ENCODE measurements at regions not wholly inside any gene's neighbourhood (a gene's known extent, or its start where the extent isn't known, plus 50 kb on each side); places are given as distances from the start of the nearest gene placed in this dataset.
A peak's percentile ranks its signal among the peaks of the same experiment; 100 is the strongest.
"Not testable (repeated sequence)": the region's sequence is repeated elsewhere in the genome, so short reads cannot be mapped to it uniquely, and the experiment has no call there.

- ATAC-seq, result no peak
- H3K27ac ChIP-seq (ENCODE audit: low read depth, low read length), result no peak overlapping the region
- no peaks in the 10 kb centered on the region for H3K36me3 ChIP-seq (ENCODE audit: control insufficient read depth in 2 of 3, insufficient read depth in 3 of 3, low read length in 3 of 3)
- Mint-ChIP-seq H3K9me3 (peaks cover 6 to 69% (median 36%) of the 10 kb centered on the region in 11 donors), H3K4me3 (no peak overlapping the region), H3K27me3 (no peaks in the 10 kb centered on the region), H3K27ac (no peak overlapping the region), H3K4me1 (peaks cover 0 to 38% (median 19%) of the 10 kb centered on the region in 7 donors), H3K36me3 (peaks cover 9 to 29% (median 21%) of the 10 kb centered on the region in 5 donors)
- intact Hi-C loops (cut with micrococcal nuclease), result loop anchor here in 1 of 2 donors (5.0 kb wide), 1 partner anchor 36 kb away; no protein-coding TSS in a partner anchor
- ChIA-PET CTCF (no interaction called here), POLR2A (no interaction called here)
- H3K4me1 ChIP-seq (ENCODE audit: control insufficient read depth in 2 of 2, insufficient read depth in 2 of 2, low read length in 2 of 2), result peaks cover 0 to 19% of the 10 kb centered on the region in 2 donors
- no peak for DNase-seq
- H3K27me3 ChIP-seq (ENCODE audit: control insufficient read depth in 2 of 2, insufficient read depth in 2 of 2, low read length in 2 of 2), result no peaks in the 10 kb centered on the region
- H3K9me3 ChIP-seq (ENCODE audit: control insufficient read depth in 2 of 3, low read length in 3 of 3), result peaks cover 0 to 32% (median 0%) of the 10 kb centered on the region in 3 experiments
- no peak overlapping the region for H3K4me3 ChIP-seq (ENCODE audit: low read length)
Measured at GRCh38 chr16:10326647-10327046, 59.2 kb upstream of the ATF7IP2 start.

GRCh38 chr16:10328291-10328690 is 57.6 kb upstream of the ATF7IP2 start:
- POLR2A ChIA-PET, result interaction anchor here (1.1 kb wide), 1 partner anchor 59 kb away, joined by 5 read pairs; no protein-coding TSS in a partner anchor
- H3K9me3 Mint-ChIP-seq, result peaks cover 6 to 83% (median 43%) of the 10 kb centered on the region in 11 donors
- ATAC-seq; H3K27me3 ChIP-seq (ENCODE audit: control insufficient read depth in 2 of 2, insufficient read depth in 2 of 2, low read length in 2 of 2); H3K36me3 ChIP-seq (ENCODE audit: control insufficient read depth in 2 of 3, insufficient read depth in 3 of 3, low read length in 3 of 3); DNase-seq; H3K27me3 Mint-ChIP-seq; H3K27ac ChIP-seq (ENCODE audit: low read depth, low read length); CTCF ChIA-PET: not testable (repeated sequence)
- H3K4me1 Mint-ChIP-seq, result peaks cover 10 to 53% (median 33%) of the 10 kb centered on the region in 7 donors
- Histone ChIP-seq H3K4me1 (ENCODE audit: control insufficient read depth in 2 of 2, insufficient read depth in 2 of 2, low read length in 2 of 2) (peaks cover 13 to 33% of the 10 kb centered on the region in 2 donors), H3K4me3 (ENCODE audit: low read length) (peak overlapping the region; percentile 35), H3K9me3 (ENCODE audit: control insufficient read depth in 2 of 3, low read length in 3 of 3) (peaks cover 0 to 32% (median 0%) of the 10 kb centered on the region in 3 experiments)
- H3K27ac Mint-ChIP-seq, result peak overlapping the region in 3 of 9 donors; percentile 25 to 65 (median 43)
- intact Hi-C loops (cut with micrococcal nuclease), result loop anchor here (2.0 to 5.0 kb wide), 3 partner anchors 34 to 59 kb away; partner anchors contain the start of gene ATF7IP2 (in 1 of the 2)
- peak overlapping the region in 1 of 10 donors; percentile 9 for H3K4me3 Mint-ChIP-seq
- H3K36me3 Mint-ChIP-seq, result peaks cover 9 to 32% (median 21%) of the 10 kb centered on the region in 5 donors

- ATAC-seq (no peak), DNase-seq (no peak)
- Histone ChIP-seq H3K36me3 (ENCODE audit: control insufficient read depth in 2 of 3, insufficient read depth in 3 of 3, low read length in 3 of 3) (no peaks in the 10 kb centered on the region), H3K4me1 (ENCODE audit: control insufficient read depth in 2 of 2, insufficient read depth in 2 of 2, low read length in 2 of 2) (peaks cover 18 to 43% of the 10 kb centered on the region in 2 donors), H3K27me3 (ENCODE audit: control insufficient read depth in 2 of 2, insufficient read depth in 2 of 2, low read length in 2 of 2) (no peaks in the 10 kb centered on the region), H3K9me3 (ENCODE audit: control insufficient read depth in 2 of 3, low read length in 3 of 3) (peaks cover 0 to 15% (median 0%) of the 10 kb centered on the region in 3 experiments), H3K27ac (ENCODE audit: low read depth, low read length) (no peak overlapping the region), H3K4me3 (ENCODE audit: low read length) (no peak overlapping the region)
- peak overlapping the region in 6 of 9 donors; percentile 31 to 67 (median 59) for H3K27ac Mint-ChIP-seq
- CTCF ChIA-PET, result interaction anchor here (0.6 kb wide), 1 partner anchor 15 kb away, joined by 3 read pairs; no protein-coding TSS in a partner anchor
- no peaks in the 10 kb centered on the region for H3K27me3 Mint-ChIP-seq
- H3K36me3 Mint-ChIP-seq, result peaks cover 0 to 21% (median 17%) of the 10 kb centered on the region in 5 donors
- POLR2A ChIA-PET, result interaction anchor here (0.7 kb wide), 2 partner anchors 9 to 10 kb away, joined by 3 to 5 read pairs; no protein-coding TSS in a partner anchor
- peaks cover 0 to 56% (median 23%) of the 10 kb centered on the region in 11 donors for H3K9me3 Mint-ChIP-seq
- H3K4me3 Mint-ChIP-seq, result peak overlapping the region in 3 of 10 donors; percentile 14 to 47 (median 32)
- peaks cover 11 to 54% (median 48%) of the 10 kb centered on the region in 7 donors for H3K4me1 Mint-ChIP-seq
- intact Hi-C loops (cut with micrococcal nuclease), result no loop called here
Measured at GRCh38 chr16:10332241-10332640, 53.6 kb upstream of the ATF7IP2 start.

- Histone ChIP-seq H3K27me3 (ENCODE audit: control insufficient read depth in 2 of 2, insufficient read depth in 2 of 2, low read length in 2 of 2) (no peaks in the 10 kb centered on the region), H3K4me3 (ENCODE audit: low read length) (no peak overlapping the region), H3K4me1 (ENCODE audit: control insufficient read depth in 2 of 2, insufficient read depth in 2 of 2, low read length in 2 of 2) (peaks cover 18 to 43% of the 10 kb centered on the region in 2 donors), H3K36me3 (ENCODE audit: control insufficient read depth in 2 of 3, insufficient read depth in 3 of 3, low read length in 3 of 3) (no peaks in the 10 kb centered on the region), H3K27ac (ENCODE audit: low read depth, low read length) (no peak overlapping the region), H3K9me3 (ENCODE audit: control insufficient read depth in 2 of 3, low read length in 3 of 3) (peaks cover 0 to 10% (median 0%) of the 10 kb centered on the region in 3 experiments)
- ATAC-seq, result no peak
- ChIA-PET CTCF (no interaction called here), POLR2A (interaction anchor here (0.7 kb wide), 1 partner anchor 8 kb away, joined by 3 read pairs; no protein-coding TSS in a partner anchor)
- Mint-ChIP-seq H3K4me1 (peaks cover 11 to 51% (median 46%) of the 10 kb centered on the region in 7 donors), H3K27me3 (no peaks in the 10 kb centered on the region), H3K27ac (peak overlapping the region; percentile 14 to 84 (median 61)), H3K36me3 (peaks cover 0 to 17% (median 13%) of the 10 kb centered on the region in 5 donors), H3K4me3 (peak overlapping the region in 5 of 10 donors; percentile 40 to 71 (median 55)), H3K9me3 (peaks cover 0 to 51% (median 17%) of the 10 kb centered on the region in 11 donors)
- DNase-seq, result no peak
- intact Hi-C loops (cut with micrococcal nuclease), result no loop called here
Measured at GRCh38 chr16:10332775-10333174, 53.1 kb upstream of the ATF7IP2 start.

- no peaks in the 10 kb centered on the region for H3K36me3 ChIP-seq (ENCODE audit: control insufficient read depth in 2 of 3, insufficient read depth in 3 of 3, low read length in 3 of 3)
- H3K27me3 Mint-ChIP-seq, result no peaks in the 10 kb centered on the region
- CTCF ChIA-PET, result interaction anchor here (0.7 kb wide), 1 partner anchor 129 kb away, joined by 5 read pairs; no protein-coding TSS in a partner anchor
- DNase-seq (peak in 1 of 9 donors; percentile 22), ATAC-seq (peak; percentile 27)
- POLR2A ChIA-PET, result no interaction called here
- H3K4me3 ChIP-seq (ENCODE audit: low read length), result no peak overlapping the region
- peaks cover 11 to 52% (median 46%) of the 10 kb centered on the region in 7 donors for H3K4me1 Mint-ChIP-seq
- H3K4me1 ChIP-seq (ENCODE audit: control insufficient read depth in 2 of 2, insufficient read depth in 2 of 2, low read length in 2 of 2), result peaks cover 18 to 40% of the 10 kb centered on the region in 2 donors
- no peak overlapping the region for H3K27ac ChIP-seq (ENCODE audit: low read depth, low read length)
- peaks cover 0 to 15% (median 10%) of the 10 kb centered on the region in 5 donors for H3K36me3 Mint-ChIP-seq
- H3K4me3 Mint-ChIP-seq, result peak overlapping the region in 7 of 10 donors; percentile 8 to 57 (median 43)
- intact Hi-C loops (cut with micrococcal nuclease), result no loop called here
- H3K9me3 ChIP-seq (ENCODE audit: control insufficient read depth in 2 of 3, low read length in 3 of 3), result peaks cover 0 to 5% (median 0%) of the 10 kb centered on the region in 3 experiments
- H3K27me3 ChIP-seq (ENCODE audit: control insufficient read depth in 2 of 2, insufficient read depth in 2 of 2, low read length in 2 of 2), result no peaks in the 10 kb centered on the region
- peaks cover 0 to 49% (median 14%) of the 10 kb centered on the region in 11 donors for H3K9me3 Mint-ChIP-seq
- H3K27ac Mint-ChIP-seq, result peak overlapping the region in 6 of 9 donors; percentile 32 to 84 (median 64)
Measured at GRCh38 chr16:10333321-10334032, 52.4 kb upstream of the ATF7IP2 start.

GRCh38 chr16:10335681-10336080 is 50.2 kb upstream of the ATF7IP2 start:
- ChIA-PET CTCF (interaction anchor here (1.0 kb wide), 1 partner anchor 18 kb away, joined by 4 read pairs; no protein-coding TSS in a partner anchor), POLR2A (interaction anchor here (0.6 kb wide), 1 partner anchor 126 kb away, joined by 3 read pairs; no protein-coding TSS in a partner anchor)
- no peaks in the 10 kb centered on the region for H3K36me3 ChIP-seq (ENCODE audit: control insufficient read depth in 2 of 3, insufficient read depth in 3 of 3, low read length in 3 of 3)
- peaks cover 0 to 18% (median 0%) of the 10 kb centered on the region in 3 experiments for H3K9me3 ChIP-seq (ENCODE audit: control insufficient read depth in 2 of 3, low read length in 3 of 3)
- no peak overlapping the region for H3K4me3 ChIP-seq (ENCODE audit: low read length)
- peaks cover 18 to 25% of the 10 kb centered on the region in 2 donors for H3K4me1 ChIP-seq (ENCODE audit: control insufficient read depth in 2 of 2, insufficient read depth in 2 of 2, low read length in 2 of 2)
- Mint-ChIP-seq H3K36me3 (peaks cover 11 to 20% (median 14%) of the 10 kb centered on the region in 5 donors), H3K27ac (peak overlapping the region in 3 of 9 donors; percentile 10 to 73 (median 24)), H3K4me3 (no peak overlapping the region), H3K27me3 (no peaks in the 10 kb centered on the region), H3K9me3 (peaks cover 0 to 55% (median 19%) of the 10 kb centered on the region in 11 donors), H3K4me1 (peaks cover 8 to 39% (median 34%) of the 10 kb centered on the region in 7 donors)
- ATAC-seq, result no peak
- no peak overlapping the region for H3K27ac ChIP-seq (ENCODE audit: low read depth, low read length)
- DNase-seq, result no peak
- H3K27me3 ChIP-seq (ENCODE audit: control insufficient read depth in 2 of 2, insufficient read depth in 2 of 2, low read length in 2 of 2), result no peaks in the 10 kb centered on the region
- intact Hi-C loops (cut with micrococcal nuclease), result no loop called here

Data from naive thymus-derived CD4-positive, alpha-beta T cell (primary cell).